ENCODE measurements at regions not wholly inside any gene's neighbourhood (a gene's known extent, or its start where the extent isn't known, plus 50 kb on each side); places are given as distances from the start of the nearest gene placed in this dataset.

DNA sequence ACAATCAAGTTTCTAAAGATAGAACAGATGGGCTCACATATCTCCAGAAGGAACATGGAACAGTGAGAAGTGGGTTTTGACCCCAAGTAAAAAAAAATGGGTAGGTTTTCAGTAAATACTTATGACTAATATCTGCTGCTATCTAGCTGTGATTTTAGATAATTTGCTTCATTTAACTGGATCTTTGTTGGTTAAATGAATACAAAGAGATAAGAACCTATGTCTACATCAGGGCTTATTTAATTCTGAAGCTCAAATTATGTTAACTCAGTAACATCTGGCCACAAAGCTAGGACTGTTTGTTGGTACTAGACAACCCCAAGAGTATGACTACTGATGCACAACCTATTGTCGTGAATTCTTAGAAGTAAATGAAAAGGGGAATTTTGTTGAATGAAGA, 144.4 kb upstream of the SESN3 start:
- no peak for DNase-seq (ENCODE audit: low read depth)
- H3K4me3 ChIP-seq (ENCODE audit: control insufficient read depth, low read depth, low read length): no peak overlapping the region
- TF ChIP-seq, protein P1, sequence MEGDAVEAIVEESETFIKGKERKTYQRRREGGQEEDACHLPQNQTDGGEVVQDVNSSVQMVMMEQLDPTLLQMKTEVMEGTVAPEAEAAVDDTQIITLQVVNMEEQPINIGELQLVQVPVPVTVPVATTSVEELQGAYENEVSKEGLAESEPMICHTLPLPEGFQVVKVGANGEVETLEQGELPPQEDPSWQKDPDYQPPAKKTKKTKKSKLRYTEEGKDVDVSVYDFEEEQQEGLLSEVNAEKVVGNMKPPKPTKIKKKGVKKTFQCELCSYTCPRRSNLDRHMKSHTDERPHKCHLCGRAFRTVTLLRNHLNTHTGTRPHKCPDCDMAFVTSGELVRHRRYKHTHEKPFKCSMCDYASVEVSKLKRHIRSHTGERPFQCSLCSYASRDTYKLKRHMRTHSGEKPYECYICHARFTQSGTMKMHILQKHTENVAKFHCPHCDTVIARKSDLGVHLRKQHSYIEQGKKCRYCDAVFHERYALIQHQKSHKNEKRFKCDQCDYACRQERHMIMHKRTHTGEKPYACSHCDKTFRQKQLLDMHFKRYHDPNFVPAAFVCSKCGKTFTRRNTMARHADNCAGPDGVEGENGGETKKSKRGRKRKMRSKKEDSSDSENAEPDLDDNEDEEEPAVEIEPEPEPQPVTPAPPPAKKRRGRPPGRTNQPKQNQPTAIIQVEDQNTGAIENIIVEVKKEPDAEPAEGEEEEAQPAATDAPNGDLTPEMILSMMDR (IDR thresholded peaks at IDR 0.05; ENCODE audit: control insufficient read depth, insufficient read depth, low read depth, low read length, missing control alignments): no peak

GRCh38 chr11:95374105-95374504, 143.1 kb upstream of the SESN3 start:
- TF ChIP-seq, protein P1 (IDR thresholded peaks at IDR 0.05; ENCODE audit: control insufficient read depth, insufficient read depth, low read depth, low read length, missing control alignments): no peak
- H3K4me3 ChIP-seq (ENCODE audit: control insufficient read depth, low read depth, low read length): no peak overlapping the region
- no peak for DNase-seq (ENCODE audit: low read depth)

DNA sequence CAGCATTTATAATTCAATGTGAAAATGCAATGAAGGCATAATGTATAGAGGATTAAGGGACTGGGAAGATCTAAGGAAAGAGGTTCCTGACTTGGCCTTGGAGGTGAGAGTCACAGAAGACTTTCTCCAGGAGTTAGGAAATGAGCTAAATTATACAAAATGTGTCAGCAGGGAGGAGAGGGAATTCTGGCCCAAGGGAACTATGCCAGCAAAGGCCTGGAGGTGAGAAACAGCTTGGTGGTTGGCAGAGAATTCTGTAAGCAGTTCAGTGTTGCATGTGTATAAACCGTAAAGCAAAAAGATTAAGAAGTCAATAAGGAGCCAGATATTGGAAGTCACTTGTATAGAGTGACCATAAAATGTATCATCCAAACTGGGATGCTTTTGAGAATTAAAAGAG, 142.2 kb upstream of the SESN3 start:
- DNase-seq (ENCODE audit: low read depth): no peak
- TF ChIP-seq, protein P1 (IDR thresholded peaks at IDR 0.05; ENCODE audit: control insufficient read depth, insufficient read depth, low read depth, low read length, missing control alignments): no peak
- no peak overlapping the region for H3K4me3 ChIP-seq (ENCODE audit: control insufficient read depth, low read depth, low read length)

DNA sequence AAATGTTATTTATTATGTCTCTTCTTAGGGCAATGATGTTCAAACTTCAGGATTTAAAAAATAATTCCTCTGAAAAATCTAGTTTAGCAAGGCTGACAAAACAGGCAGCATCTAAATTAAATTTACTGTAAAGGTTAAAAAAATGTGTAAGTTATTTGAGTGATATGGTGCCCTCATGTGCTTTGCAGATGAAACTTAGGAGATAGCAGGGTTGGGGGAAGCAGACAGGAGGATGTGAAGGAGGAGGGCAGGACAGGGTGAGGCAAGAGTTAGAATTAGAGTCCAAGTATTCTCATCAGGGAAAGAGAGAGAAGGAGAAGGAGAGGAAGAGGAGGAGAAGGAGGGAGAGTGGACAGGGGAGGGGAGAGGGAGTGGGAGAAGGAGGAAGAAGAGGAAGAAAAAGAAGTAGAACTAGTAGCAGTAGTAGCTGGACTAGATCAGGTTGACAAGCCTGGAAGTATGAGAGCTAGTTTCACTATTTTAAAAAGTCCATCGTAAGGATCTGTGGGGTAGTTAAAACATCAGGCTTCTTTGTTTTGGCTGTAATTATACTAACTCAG, 141.2 kb upstream of the SESN3 start:
- no peak for DNase-seq (ENCODE audit: low read depth)
- TF ChIP-seq, protein P1 (IDR thresholded peaks at IDR 0.05; ENCODE audit: control insufficient read depth, insufficient read depth, low read depth, low read length, missing control alignments): no peak
- H3K4me3 ChIP-seq (ENCODE audit: control insufficient read depth, low read depth, low read length): no peak overlapping the region

DNA sequence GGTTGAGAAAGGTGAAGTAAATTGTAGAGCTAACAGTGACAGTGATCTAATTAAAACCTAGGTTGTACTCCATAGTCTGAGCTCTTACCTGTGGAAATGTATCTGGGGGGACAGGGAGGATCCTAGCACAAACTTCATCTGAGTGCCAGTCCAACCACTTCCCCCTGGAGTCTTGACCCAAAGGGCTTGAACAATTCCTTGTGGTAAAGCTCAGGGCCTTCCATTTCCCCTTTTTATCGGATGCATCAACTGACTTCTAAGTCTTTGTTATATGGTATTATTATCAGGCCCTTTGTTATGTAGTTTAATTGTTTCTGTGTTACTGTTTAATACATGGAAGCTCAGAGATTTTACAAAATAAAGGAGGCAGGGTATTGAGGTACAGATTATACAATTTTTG, 140.2 kb upstream of the SESN3 start:
- no peak overlapping the region for H3K4me3 ChIP-seq (ENCODE audit: control insufficient read depth, low read depth, low read length)
- TF ChIP-seq, protein P1 (IDR thresholded peaks at IDR 0.05; ENCODE audit: control insufficient read depth, insufficient read depth, low read depth, low read length, missing control alignments): no peak
- no peak for DNase-seq (ENCODE audit: low read depth)

DNA sequence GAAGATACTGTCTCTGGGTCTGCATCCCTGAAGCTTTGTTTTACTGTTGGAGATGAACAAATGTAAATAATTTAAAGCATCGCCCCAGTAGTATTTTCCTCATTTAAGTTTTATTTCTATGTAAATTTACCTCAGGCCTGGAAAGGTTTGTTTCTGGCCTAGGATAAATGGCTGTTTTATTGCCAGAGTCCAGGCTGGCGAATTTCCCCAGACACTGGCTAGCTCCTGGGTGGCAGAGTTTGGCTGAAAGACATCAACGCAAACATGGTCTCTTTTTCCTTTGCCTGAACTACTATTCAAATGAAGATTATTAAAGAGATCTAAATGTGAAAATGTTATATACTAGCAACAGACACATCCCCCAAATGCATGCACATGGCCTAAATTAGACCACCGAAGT, 136.7 kb upstream of the SESN3 start:
- no peak overlapping the region for H3K4me3 ChIP-seq (ENCODE audit: control insufficient read depth, low read depth, low read length)
- no peak for DNase-seq (ENCODE audit: low read depth)
- TF ChIP-seq, protein P1 (IDR thresholded peaks at IDR 0.05; ENCODE audit: control insufficient read depth, insufficient read depth, low read depth, low read length, missing control alignments): no peak

DNA sequence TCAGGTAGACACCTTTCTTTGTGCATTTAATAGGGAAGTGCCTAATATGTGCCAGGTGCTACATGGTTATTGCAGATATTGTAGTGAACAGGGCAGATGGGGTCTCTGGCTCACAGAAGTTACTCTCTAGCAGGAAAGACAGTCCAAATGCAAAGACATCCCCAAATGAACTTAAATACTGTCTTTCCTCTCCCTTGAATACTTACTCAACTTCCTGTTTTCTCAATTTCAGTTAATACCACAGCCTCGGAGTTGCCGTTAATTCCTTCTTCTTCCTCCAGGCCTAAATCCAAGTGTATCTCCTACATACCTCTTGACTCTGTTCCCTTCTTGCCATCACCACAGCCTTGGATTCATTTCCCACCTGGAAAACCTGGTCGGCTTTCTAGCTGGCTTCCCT, 134.3 kb upstream of the SESN3 start:
- no peak for DNase-seq (ENCODE audit: low read depth)
- no peak overlapping the region for H3K4me3 ChIP-seq (ENCODE audit: control insufficient read depth, low read depth, low read length)
- TF ChIP-seq, protein P1 (IDR thresholded peaks at IDR 0.05; ENCODE audit: control insufficient read depth, insufficient read depth, low read depth, low read length, missing control alignments): no peak
